ENCODE measurements at regions not wholly inside any gene's neighbourhood (a gene's known extent, or its start where the extent isn't known, plus 50 kb on each side); places are given as distances from the start of the nearest gene placed in this dataset.

DNA sequence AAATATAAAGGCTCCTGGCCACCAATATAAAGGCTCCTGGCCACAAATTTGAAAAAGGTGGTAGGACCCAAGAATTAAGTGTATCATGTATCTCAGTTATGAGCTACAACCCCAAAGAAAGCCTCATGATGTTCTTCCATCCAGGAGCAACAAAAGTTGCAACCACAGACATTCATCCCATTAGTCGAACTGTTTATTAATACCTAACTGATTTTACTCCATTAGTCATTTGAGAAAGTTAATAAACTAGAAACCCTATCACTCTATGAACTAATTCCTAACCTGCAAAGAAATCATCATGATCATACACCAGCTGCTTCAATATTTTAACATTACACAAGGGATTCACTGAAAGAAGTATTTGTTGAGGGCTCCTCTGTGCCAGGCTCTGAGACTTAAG is 253.2 kb upstream of the GRIP1 start:
- ChIA-PET CTCF (no interaction called here), POLR2A (no interaction called here)
- H3K4me3 ChIP-seq (ENCODE audit: low read depth, low read length) = no peak overlapping the region
- TF ChIP-seq, protein P1, sequence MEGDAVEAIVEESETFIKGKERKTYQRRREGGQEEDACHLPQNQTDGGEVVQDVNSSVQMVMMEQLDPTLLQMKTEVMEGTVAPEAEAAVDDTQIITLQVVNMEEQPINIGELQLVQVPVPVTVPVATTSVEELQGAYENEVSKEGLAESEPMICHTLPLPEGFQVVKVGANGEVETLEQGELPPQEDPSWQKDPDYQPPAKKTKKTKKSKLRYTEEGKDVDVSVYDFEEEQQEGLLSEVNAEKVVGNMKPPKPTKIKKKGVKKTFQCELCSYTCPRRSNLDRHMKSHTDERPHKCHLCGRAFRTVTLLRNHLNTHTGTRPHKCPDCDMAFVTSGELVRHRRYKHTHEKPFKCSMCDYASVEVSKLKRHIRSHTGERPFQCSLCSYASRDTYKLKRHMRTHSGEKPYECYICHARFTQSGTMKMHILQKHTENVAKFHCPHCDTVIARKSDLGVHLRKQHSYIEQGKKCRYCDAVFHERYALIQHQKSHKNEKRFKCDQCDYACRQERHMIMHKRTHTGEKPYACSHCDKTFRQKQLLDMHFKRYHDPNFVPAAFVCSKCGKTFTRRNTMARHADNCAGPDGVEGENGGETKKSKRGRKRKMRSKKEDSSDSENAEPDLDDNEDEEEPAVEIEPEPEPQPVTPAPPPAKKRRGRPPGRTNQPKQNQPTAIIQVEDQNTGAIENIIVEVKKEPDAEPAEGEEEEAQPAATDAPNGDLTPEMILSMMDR (IDR thresholded peaks at IDR 0.05; ENCODE audit: insufficient read depth, low read length, missing control alignments) = no peak
- no peak for DNase-seq (ENCODE audit: low read depth, low spot score)

DNA sequence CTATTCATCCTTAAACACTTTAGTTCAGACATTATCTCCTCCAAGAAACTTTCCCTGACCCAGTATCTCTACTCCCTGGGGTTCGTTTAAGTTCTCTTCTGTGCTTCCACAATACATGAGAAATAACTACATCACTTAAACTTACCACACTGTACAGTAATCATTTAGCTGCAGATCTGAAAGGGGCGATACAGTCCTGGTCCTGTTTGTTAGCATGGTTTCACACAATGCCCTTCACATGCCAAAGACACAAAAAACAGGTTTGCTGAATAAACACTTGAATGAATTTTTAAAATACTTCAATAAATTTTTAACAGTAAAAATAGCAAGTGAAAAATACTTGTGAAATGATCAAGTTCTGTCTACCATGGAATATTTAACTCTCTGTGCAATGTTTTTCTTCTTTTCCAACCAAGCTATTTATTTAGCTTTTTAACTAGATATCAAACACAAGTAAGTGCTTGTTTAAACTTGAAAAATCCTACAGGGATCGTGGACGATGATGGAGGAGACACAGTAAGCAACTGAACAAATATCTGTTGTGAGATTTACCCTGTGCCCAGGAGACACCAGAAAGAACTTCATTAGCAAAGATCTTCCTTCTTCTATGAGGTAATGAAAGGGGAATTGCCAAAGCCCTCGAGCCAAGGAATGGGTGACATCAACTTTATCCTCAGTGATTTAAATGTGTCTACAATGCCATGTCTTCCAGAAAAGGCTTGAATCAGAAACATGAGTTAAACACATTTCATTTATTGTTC is 255.6 kb upstream of the GRIP1 start:
- no peak for DNase-seq (ENCODE audit: low read depth, low spot score)
- H3K4me3 ChIP-seq (ENCODE audit: low read depth, low read length) = no peak overlapping the region
- TF ChIP-seq, protein P1 (IDR thresholded peaks at IDR 0.05; ENCODE audit: insufficient read depth, low read length, missing control alignments) = no peak
- ChIA-PET CTCF (no interaction called here), POLR2A (no interaction called here)

DNA sequence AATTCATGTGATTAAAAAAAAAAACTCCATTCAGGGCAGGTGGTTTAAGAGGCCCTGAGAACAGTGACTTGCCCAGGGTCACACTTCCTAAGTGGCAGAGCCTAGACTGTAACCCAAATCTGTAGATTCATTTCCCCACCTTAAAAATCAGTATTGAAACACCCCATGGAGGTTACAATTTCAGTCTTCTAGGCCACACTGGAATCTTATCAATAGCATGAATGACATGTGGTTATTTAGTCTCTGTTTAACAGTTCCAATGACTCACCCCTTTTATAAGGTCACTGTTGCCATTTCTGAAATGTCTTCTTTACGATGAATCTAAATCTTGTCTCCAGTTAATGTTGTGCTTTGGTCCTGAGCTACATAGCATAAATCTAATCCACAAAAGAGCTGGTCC is 262.3 kb upstream of the GRIP1 start:
- ChIA-PET CTCF (no interaction called here), POLR2A (no interaction called here)
- TF ChIP-seq, protein P1 (IDR thresholded peaks at IDR 0.05; ENCODE audit: insufficient read depth, low read length, missing control alignments) = no peak
- DNase-seq (ENCODE audit: low read depth, low spot score) = no peak
- no peak overlapping the region for H3K4me3 ChIP-seq (ENCODE audit: low read depth, low read length)

DNA sequence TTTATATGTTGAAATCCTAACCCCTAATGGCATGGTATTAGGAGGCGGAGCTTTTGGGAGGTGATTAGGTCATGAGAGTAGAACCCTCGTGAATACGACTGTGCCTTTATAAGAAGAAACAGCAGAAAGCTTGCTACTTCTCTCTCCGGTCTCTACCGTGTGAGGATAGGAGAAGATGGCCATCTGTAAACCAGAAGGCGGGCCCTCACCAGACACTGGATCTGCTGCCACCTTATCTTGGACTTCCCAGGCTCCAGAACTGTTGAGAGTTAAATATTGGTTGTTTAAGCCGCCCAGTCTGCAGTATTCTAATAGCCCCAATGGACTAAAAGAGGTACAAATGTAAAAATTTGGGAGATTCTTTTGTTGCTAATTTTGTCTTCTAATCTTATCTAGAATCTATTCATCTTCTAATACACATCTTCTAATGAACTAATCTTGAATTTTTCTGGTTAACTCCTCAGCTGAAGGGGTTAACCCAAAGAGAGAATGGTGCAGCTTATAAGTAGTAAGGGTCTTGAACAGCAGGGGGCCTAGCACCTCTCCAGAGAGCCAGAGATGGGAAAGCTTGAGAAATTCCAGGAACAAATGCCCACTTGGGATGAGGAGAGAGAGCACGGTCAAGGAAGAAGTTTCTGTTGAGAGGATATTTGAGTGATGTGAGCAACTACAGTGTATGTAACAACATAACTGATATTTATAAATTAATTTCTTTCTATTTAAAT is 264.0 kb upstream of the GRIP1 start:
- ChIA-PET CTCF (no interaction called here), POLR2A (no interaction called here)
- no peak overlapping the region for H3K4me3 ChIP-seq (ENCODE audit: low read depth, low read length)
- DNase-seq (ENCODE audit: low read depth, low spot score) = no peak
- TF ChIP-seq, protein P1 (IDR thresholded peaks at IDR 0.05; ENCODE audit: insufficient read depth, low read length, missing control alignments) = no peak

DNA sequence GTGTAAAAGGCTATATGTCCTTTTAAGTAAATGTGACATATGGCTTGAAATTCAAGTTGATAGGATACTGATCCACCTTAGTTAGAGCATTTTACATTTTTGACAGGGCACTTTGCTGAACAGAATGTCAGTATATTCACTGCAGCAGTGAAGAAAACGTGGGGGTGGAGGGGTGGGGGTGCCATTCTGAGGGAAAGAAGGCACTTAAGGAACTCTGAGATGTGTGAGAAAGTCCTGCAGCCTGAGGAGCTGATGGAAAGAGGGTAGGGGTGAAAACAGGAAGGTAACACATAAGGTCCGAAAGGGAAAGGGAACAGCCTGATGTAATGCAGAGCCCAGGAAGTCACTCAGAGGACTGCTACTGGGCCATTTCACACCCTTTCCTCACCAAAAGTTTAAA is 265.5 kb upstream of the GRIP1 start:
- TF ChIP-seq, protein P1 (IDR thresholded peaks at IDR 0.05; ENCODE audit: insufficient read depth, low read length, missing control alignments) = no peak
- no peak overlapping the region for H3K4me3 ChIP-seq (ENCODE audit: low read depth, low read length)
- no peak for DNase-seq (ENCODE audit: low read depth, low spot score)
- ChIA-PET POLR2A (no interaction called here), CTCF (no interaction called here)

DNA sequence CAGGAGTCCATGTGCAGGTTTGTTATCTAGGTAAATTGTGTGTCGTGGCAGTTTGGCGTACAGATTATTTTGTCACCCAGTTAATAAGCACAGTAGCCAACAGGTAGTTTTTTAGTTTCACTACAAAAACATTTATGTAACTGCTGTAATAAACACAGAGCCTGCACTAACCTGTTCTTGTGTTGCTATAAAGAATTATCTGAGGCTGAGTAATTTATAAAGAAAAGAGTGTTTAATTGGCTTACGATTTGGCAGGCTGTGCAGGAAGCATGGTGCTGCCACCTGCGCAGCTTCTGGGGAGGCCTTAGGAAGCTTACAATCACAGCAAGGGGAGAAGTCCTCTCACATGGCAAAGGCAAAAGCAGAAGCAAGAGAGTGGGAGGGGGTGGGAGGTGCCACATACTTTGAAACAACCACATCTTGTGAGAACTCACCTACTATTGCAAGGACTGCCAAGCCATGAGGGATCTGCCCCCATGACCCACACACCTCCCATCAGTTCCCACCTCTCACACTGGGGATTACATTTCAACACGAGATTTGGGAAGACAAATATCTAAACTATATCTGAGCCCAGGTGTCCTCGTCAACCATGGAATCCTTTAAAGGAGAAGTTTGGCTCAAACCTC is 266.4 kb upstream of the GRIP1 start:
- TF ChIP-seq, protein P1 (IDR thresholded peaks at IDR 0.05; ENCODE audit: insufficient read depth, low read length, missing control alignments) = no peak
- CTCF ChIA-PET = no interaction called here
- POLR2A ChIA-PET = no interaction called here
- no peak overlapping the region for H3K4me3 ChIP-seq (ENCODE audit: low read depth, low read length)
- DNase-seq (ENCODE audit: low read depth, low spot score) = no peak
